HG02763 (cell line): ENCODE measurements at regions not wholly inside any gene's neighbourhood (a gene's known extent, or its start where the extent isn't known, plus 50 kb on each side); places are given as distances from the start of the nearest gene placed in this dataset.
"Not testable (repeated sequence)": the region's sequence is repeated elsewhere in the genome, so short reads cannot be mapped to it uniquely, and the experiment has no call there.

Experiments
- ATAC-seq: cut with Tn5 transposase; IDR thresholded peaks from one replicate; pipeline ENCODE4 v1.9.1; 2021; ENCODE audit warnings: mild to moderate bottlenecking, moderate library complexity; ENCODE audit not compliant: unreplicated experiment

DNA sequence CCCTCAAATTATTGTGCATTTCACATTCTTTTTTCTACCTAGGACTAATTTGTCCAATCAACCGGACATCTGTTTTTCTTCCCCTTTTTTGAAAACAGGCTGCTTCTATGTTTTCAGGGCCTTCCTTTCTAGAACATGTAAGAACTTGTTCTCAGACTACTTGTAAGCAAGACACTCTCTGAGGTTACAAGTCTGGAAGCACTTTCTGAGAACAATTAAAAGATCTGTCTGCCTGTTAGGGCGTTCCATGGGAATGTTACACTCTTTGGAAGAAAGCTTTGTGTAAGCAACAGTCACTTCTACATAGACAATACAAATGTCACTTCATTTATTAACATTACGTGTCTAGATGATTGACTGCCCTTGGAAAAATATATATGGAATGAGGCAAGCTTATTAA is 50.9 kb upstream of the HSPB3 start:
- no peak for ATAC-seq

DNA sequence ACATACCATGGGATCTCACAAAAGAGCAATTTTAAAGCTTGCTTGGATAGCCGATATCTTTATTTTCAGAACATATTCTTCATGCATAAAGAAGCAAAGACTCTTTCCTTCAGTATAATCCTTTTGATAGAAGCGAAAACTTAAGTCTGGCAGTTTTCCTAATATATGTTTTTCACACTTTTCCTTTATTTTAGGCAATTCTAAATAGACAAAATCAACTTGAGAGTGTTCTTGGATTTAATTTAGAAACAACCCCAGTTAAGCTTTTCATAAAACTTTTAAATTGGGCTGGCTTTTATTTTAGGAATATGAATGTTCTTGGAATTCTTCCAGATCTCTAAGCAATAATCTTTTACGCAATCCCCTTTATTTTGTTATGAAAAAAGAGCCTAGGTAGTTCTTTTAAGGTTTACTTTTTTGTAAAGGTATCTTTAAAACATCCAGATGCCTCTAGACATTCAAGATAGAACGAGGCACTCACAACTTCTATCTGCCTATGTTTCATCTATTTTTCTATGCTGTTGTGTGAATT is 51.5 kb upstream of the HSPB3 start:
- ATAC-seq: no peak

DNA sequence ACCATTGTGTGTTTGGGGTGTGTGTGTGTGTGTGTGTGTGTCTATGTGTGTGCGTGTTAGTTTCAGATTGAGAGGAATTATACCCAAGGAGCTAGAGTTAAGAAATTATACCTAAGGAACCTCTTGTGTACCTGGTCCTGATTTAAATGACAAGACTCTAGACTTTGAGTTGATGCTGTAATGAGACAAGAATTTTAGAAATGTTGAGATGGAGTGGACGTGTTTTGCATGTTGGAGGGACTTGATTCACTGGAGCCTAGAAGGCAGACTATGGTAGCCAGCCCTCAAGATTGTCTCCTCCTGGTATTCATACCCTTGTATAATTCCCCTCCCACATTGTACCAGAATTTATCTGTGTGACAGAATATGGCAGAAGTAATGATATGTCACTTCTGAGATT is 52.4 kb upstream of the HSPB3 start:
- no peak for ATAC-seq

DNA sequence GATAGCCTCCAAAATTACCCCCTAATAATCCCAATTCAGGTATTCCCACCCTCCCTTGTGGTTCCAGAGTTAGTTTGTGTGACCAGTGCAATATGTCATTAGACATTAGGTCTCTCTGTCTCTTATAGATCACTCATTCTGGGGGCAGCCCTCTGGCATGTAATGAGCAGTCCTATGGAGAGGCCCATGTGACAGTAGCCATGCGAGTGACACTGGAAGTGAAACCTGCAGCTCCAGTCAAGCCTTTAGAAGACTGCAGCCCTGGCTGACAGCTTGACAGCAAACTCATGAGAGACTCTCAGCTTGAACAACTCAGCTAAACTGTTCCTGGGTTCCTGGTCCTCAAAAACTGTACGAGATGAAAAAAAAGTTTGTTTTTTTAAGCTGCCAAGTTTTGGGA is 54.0 kb upstream of the HSPB3 start:
- ATAC-seq: peak; percentile 83

GRCh38 chr5:54398191-54398590 is 57.3 kb upstream of the HSPB3 start:
- no peak for ATAC-seq

- ATAC-seq: no peak
These were observed 58.1 kb upstream of the HSPB3 start for GRCh38 chr5:54397420-54397819.

- not testable (repeated sequence) for ATAC-seq
These were observed 62.5 kb upstream of the HSPB3 start for GRCh38 chr5:54393007-54393406.

- ATAC-seq: no peak
These were observed 64.9 kb upstream of the HSPB3 start for GRCh38 chr5:54390539-54391031.

GRCh38 chr5:54390015-54390414 is 65.5 kb upstream of the HSPB3 start:
- no peak for ATAC-seq

DNA sequence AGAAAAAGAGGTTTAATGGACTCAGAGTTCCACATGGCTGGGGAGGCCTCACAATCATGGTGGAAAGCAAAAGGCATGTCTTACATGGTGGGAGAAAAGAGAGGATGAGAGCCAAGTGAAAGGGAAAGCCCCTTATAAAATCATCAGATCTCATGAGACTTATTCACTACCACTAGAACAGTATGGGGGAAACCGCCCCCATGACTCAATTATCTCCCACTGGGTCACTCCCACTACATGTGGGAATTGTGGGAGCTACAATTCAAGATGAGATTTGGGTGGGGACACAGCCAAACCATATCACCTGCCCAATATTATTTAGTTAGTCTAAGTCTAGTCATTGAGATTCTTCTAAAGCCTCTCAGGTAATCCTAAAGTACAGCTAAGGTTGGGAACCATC is 66.1 kb upstream of the HSPB3 start:
- ATAC-seq: not testable (repeated sequence)

DNA sequence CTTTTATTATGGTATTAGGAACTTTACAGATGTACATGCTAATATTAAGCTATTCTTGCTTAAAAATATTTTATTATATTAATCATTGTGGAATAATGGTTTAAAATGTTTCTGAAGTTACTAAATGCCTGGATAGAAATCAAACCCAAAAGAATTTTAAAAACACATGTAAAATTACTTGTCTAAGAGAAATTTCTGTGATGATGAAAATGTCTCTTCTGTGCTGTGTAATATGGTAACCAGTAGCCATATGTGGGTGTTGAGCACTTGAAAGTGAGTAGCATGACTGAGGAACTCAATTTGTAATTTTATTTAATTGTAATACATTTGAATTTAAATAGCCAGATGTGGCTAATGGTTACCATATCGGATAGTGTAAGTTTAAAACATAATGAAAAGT is 66.7 kb upstream of the HSPB3 start:
- no peak for ATAC-seq

GRCh38 chr5:54388409-54388808 is 67.1 kb upstream of the HSPB3 start:
- ATAC-seq: no peak

DNA sequence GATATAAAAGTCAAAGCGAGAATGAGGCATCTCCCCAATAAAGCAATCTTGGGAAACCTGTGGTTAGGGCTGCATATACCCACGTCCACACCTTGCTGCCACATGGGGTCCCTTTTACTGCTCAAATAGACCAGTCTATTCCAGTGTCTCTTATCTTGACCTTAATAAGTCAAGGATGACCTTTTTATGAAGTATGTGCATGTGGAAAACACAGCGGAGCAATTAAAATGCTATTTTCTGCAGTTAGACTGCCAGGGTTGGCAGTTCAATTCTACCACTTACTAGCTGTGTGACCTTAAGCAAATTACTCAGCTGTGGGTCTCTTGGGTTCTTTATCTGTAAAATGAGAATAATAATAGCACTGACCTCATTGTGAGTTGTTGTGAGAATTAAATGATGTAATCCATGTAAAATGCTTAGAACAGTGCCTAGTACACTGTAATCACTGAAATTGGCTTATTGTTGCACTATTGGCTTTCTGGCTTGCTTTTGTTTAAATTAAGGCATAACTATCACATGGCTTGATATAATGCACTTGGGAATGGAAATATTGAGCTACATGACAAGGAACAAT is 67.8 kb upstream of the HSPB3 start:
- no peak for ATAC-seq

- ATAC-seq: no peak
These were observed 68.5 kb upstream of the HSPB3 start for GRCh38 chr5:54387031-54387430.

- ATAC-seq: no peak
These were observed 69.5 kb upstream of the HSPB3 start for GRCh38 chr5:54385994-54386393.

GRCh38 chr5:54384356-54384933 is 71.1 kb upstream of the HSPB3 start:
- ATAC-seq: no peak

GRCh38 chr5:54383941-54384340 is 71.6 kb upstream of the HSPB3 start:
- ATAC-seq: no peak

DNA sequence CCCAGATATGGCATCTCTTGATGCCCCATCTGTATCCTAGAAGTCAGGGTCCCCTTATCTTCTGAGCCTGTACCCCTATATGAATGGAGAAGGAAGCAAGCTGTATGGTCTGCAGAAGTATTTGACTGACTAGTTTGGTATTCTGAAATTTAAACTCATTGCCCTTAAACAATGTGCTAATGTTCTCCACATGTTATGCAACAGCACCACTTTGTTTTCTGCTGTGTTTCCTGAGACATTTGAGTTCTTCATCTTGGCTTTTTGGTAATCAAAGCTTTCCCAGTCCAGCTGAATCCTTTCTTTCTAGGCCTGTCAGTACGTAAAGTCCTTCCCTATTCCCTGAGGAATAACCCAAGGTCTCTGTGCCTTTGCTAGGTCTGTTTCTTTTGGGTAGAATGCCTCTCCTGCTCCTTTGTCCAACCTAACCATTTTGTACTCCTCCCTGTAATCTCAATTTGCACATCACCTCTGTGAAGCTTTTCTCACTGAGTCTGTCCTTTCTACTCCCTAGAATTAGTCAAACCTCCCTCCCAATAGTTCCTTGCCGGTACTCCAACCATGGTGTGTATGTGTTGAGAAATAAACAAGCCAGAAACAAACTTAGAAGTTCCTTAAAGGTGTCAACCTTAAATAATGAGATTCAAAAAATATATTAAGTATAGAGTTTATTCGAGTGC is 72.1 kb upstream of the HSPB3 start:
- ATAC-seq: no peak

GRCh38 chr5:54381319-54381718 is 70.9 kb upstream of the ARL15 start:
- not testable (repeated sequence) for ATAC-seq

DNA sequence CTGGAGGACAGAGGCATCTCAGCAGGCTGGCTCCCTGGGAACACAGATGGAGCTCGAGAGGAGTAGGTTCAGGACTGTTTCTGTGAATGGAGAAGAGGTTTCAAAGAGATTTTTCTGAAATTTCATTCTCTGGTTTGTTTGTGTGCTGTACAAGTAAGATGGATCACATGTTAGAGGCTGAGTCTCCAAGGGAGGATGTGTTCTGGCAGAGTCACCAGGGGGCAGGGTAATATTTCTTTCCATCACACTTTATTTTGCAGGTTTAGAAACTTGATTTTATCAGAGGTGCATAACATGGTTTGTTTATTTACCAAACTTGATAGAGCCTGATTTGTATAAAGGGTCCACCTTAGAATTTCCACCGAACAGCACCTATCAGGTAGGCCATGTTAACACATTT is 69.2 kb upstream of the ARL15 start:
- ATAC-seq: no peak

GRCh38 chr5:54378707-54379106 is 68.3 kb upstream of the ARL15 start:
- ATAC-seq: no peak

GRCh38 chr5:54377339-54377738 is 67.0 kb upstream of the ARL15 start:
- not testable (repeated sequence) for ATAC-seq
